Pulmonary artery endothelial cell (primary cell): ENCODE measurements at regions not wholly inside any gene's neighbourhood (a gene's known extent, or its start where the extent isn't known, plus 50 kb on each side); places are given as distances from the start of the nearest gene placed in this dataset.

Experiments used
- DNase-seq: peaks from one replicate; pipeline ENCODE4 v3.0.0-alpha.2; 2011; ENCODE audit warnings: low read depth, low spot score

DNA sequence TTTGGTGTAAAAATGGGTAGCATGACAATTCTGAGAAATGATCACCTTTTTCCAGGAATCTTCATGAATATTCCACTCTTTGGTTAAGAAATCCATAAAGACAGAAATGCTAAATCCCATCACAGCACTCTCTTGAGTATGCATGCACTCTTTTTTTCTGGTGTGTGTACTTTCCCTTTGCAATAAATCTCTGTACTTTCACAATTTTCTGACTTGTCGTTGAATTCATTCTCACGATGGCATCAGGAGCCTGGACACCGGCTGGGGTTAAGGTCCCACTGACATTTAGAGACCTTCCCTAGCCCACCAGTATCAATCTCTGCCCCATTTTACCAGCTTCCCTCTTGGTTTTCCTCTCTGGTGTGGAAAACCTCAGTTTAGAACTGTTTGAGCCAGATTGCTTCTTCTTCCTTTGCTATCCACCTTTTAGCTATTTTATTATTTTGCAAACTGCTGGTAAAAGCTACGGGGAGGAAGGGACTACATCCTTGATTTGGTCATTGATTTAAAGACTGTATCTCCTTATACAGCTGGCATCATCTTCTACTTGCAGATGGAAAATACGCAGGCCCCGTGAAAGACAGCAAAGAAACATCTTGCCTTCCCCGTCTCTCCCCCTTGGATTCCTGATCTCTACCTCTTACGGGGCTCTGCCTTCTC is 59.9 kb upstream of the ZFR start:
- no peak for DNase-seq

DNA sequence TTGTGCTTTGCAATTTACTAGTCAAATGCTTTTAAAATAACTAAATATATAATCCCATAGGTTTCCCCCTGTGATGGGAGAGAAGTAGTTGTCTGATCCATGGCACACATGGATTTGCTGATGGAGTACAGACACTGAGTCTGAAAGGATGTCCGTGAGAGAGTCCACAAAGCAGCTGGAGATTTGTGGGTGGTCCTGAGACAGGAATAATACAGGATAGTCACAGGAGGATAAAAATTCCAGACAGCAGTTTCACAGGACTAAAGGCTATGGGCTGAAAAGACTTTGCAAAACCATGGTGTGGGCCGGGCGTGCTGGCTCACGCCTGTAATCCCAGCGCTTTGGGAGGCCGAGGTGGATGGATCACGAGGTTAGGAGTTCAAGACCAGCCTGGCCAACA is 58.7 kb upstream of the ZFR start:
- DNase-seq: no peak

DNA sequence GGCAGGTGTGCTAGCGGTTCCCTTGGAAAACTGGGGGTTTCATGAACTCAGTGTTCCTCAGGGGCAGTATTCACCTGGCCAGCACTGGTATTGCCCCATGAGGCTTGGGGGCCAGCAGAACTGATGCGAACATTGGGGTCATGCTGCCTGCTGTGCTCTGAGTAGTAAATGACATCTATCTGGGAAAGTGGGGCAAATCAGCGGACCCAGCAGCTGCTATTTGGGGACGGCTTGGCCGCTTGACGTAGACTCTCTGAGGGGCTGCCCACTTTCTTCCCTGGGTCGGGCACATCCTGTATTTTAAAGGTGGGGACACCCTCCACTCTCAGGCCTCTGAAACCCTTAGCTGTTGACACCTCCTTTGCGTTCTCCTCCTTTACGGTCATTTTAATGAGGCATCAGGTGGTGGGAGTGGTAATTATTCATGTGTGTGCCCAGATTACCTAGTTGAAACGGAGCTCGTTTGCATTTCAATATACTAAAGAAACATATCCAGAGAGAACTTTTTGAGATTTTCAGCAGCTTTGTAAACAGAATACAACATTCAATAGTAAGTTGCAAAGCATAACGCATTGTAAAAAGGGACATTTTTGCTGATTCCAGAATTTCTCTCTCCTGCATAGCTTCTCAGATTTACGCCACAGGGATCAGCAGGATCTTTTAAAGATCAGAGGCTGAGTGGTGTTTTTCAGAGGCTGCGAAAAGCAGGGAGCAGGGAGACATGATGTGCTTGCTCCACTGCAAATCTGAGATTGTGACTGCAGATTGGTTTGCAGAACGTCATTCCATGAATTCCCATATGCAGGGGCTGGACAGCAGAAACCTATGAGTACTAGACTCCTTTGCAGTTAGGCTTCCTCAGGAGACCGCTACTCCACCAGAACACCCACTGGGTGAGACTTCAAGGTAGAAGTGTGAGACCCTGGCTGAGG is 56.8 kb upstream of the ZFR start:
- DNase-seq: no peak

DNA sequence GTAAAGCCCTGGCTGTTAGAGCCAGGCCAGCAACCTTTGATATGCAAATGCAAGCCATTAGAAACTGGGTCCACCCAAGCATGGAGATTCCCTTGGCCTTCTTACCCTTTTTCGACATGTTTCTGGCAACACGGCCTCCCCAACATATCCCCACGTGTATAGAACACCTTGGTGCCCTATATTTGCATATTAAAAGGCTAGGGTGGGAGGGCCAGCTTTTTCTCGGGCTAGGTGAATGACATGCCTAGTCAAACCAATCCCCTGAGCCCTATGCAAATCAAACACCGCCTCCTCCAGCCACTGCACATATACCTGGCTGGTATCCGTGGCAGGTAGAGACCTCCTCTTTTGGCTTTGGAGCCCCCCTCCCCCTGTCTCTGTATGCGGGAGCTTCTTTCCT is 55.6 kb upstream of the ZFR start:
- no peak for DNase-seq

DNA sequence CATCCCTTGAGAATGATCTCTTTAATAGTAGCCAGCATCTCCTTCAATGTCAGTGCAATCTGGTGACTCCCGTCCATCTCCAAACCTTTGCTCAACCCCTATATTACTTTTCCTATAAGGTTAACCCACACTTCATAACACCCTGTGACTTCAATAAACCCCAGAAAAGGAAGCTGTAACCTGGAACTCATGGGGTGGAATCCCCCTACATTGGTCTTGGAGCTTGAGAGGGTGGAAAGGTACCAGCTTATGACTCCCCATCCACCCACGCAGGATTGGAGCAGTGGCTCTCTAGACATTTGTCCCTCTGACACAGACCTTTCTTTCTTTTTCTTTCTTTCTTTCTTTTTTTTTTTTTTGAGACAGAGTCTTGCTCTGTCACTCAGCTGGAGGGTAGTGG is 54.7 kb upstream of the ZFR start:
- no peak for DNase-seq

DNA sequence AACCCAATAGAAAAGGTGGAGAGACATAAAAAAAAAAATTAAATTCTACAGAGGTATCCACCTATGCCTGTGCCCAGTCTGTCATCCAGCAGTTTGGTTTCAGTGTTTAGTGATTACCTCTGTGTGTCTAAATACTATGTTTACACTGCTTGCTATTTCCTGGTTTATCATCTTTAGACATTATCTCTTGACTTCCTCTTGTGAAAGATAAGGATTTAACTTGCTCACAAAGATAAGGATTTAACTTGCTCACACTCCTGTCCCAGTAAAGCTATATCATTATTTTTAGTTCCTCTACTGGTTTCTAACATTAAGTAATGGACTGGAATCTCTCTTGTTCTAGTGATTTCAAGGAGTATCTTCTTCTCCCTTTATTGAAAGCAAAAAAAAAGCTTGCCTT is 53.9 kb upstream of the ZFR start:
- DNase-seq: no peak

DNA sequence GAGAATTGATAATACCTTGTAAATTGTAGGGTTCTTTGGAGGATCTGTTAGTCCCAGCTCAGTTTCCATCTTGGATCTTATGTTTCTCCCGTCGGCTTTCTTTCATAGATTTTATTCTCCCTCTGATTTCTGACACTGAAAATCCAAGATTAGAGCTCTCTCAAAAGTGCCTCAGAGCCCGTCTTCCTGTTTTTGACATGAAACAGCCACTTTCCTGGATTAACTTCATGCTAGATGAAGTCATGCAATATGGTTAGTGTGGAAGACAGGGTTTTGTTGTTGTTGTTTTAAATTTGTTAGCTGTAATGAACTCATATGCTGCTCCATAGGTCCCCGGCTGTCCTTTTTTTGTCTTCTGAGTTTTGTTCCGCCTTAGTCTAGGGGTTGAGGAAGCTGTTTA is 51.6 kb upstream of the ZFR start:
- DNase-seq: no peak

DNA sequence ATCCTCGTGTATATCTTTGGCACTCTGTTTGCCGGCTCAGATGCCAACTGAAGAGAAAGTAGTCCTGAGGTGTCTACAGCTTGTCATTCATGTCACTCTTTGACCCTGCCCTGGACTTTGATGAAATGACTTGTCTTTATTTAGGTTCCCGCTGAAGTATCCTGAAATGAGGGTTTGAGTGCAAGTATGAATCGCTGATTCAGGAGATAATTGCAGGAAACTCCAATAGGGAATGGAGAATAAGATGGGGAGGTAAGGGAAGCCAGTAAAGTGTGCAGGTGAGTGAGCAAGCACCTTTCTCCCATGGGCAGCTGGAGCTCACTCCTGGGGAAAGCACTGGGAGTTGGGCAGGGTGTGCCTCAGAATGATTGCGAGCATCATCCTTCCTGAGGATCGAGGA is 50.3 kb upstream of the ZFR start:
- no peak for DNase-seq
